NCI-H2171 treated with DMSO at 0.1 percent for 48 hours (cell line): ENCODE measurements at regions not wholly inside any gene's neighbourhood (a gene's known extent, or its start where the extent isn't known, plus 50 kb on each side); places are given as distances from the start of the nearest gene placed in this dataset.
A peak's percentile ranks its signal among the peaks of the same experiment; 100 is the strongest.

Experiments
- DNase-seq: peaks from one replicate; lab custom pipeline; 2025; lab: John Stamatoyannopoulos, UW

- no peak for DNase-seq
These were observed 183.4 kb downstream of the KLF13 start for GRCh38 chr15:31510057-31510456.

GRCh38 chr15:31511707-31512310, 185.2 kb downstream of the KLF13 start:
- DNase-seq = no peak

GRCh38 chr15:31513178-31513577, 186.5 kb downstream of the KLF13 start:
- no peak for DNase-seq

GRCh38 chr15:31516440-31516839, 189.8 kb downstream of the KLF13 start:
- DNase-seq = no peak

- DNase-seq = no peak
These were observed 190.2 kb downstream of the KLF13 start for GRCh38 chr15:31516874-31517273.

- no peak for DNase-seq
These were observed 191.1 kb downstream of the KLF13 start for GRCh38 chr15:31517711-31518110.

- DNase-seq = no peak
These were observed 195.4 kb downstream of the KLF13 start for GRCh38 chr15:31522028-31522427.

- no peak for DNase-seq
These were observed 196.5 kb downstream of the KLF13 start for GRCh38 chr15:31523027-31523654.

- DNase-seq = no peak
These were observed 197.0 kb downstream of the KLF13 start for GRCh38 chr15:31523655-31524049.

GRCh38 chr15:31525185-31525695, 198.6 kb downstream of the KLF13 start:
- no peak for DNase-seq

- no peak for DNase-seq
These were observed 199.5 kb downstream of the KLF13 start for GRCh38 chr15:31525988-31526665.

GRCh38 chr15:31526916-31527690, 200.5 kb downstream of the KLF13 start:
- DNase-seq = no peak

GRCh38 chr15:31528846-31529245, 202.2 kb downstream of the KLF13 start:
- DNase-seq = no peak

- DNase-seq = peak; percentile 8
These were observed 211.3 kb downstream of the KLF13 start for GRCh38 chr15:31537770-31538592.

- DNase-seq = no peak
These were observed 214.0 kb downstream of the KLF13 start for GRCh38 chr15:31540633-31541032.

GRCh38 chr15:31544361-31544760, 217.7 kb downstream of the KLF13 start:
- no peak for DNase-seq

GRCh38 chr15:31545257-31545656, 218.6 kb downstream of the KLF13 start:
- no peak for DNase-seq

GRCh38 chr15:31550211-31550977, 223.8 kb downstream of the KLF13 start:
- DNase-seq = no peak

- no peak for DNase-seq
These were observed 224.7 kb downstream of the KLF13 start for GRCh38 chr15:31551323-31551722.

- DNase-seq = no peak
These were observed 226.0 kb downstream of the KLF13 start for GRCh38 chr15:31552482-31553099.
